Kidney epithelial cell (primary cell): ENCODE measurements at regions not wholly inside any gene's neighbourhood (a gene's known extent, or its start where the extent isn't known, plus 50 kb on each side); places are given as distances from the start of the nearest gene placed in this dataset.

Experiments
- DNase-seq: peaks from one replicate; pipeline ENCODE4 v3.0.0-alpha.2; 2010; ENCODE audit warnings: low read depth
- H3K27me3 ChIP-seq: 2 replicates; pipeline ENCODE4 v1.6.0; 2011; ENCODE audit warnings: low read length; ENCODE audit not compliant: control insufficient read depth, insufficient read depth
- H3K36me3 ChIP-seq: 2 replicates; pipeline ENCODE4 v1.5.1; 2011; ENCODE audit warnings: low read length; ENCODE audit not compliant: control insufficient read depth, insufficient read depth
- H3K4me3 ChIP-seq: 2 replicates; pipeline ENCODE4 v1.5.1; 2011; ENCODE audit warnings: low read depth, mild to moderate bottlenecking, control low read depth, low read length
- CTCF ChIP-seq: IDR thresholded peaks from 2 replicates; pipeline ENCODE4 v1.5.1; 2011; ENCODE audit warnings: mild to moderate bottlenecking, moderate library complexity, low read length, control low read depth, inconsistent platforms; ENCODE audit not compliant: insufficient read depth, poor library complexity, severe bottlenecking

DNA sequence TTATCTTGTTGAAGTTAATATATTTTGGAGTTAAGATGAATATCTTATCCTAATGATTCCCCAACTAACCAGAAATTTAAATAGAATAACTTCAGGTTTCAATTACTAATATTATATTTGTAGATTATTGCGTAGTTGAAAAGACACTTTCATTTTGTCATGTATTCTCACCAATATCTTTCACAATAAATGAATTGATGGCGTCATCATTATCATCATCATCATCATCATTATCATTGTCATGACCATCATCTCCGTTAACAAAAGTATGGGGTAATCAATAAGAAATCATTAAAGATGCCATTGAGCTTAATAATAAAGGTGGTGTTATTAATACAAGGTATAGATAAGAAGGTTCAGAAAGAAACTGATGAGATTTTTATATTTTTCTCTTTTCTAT lies 768.8 kb upstream of the SLC10A2 start:
- no peaks in the 10 kb centered on the region for H3K27me3 ChIP-seq
- no peak for TF ChIP-seq CTCF
- H3K36me3 ChIP-seq = no peaks in the 10 kb centered on the region
- no peak for DNase-seq
- H3K4me3 ChIP-seq = no peak overlapping the region

- Histone ChIP-seq H3K36me3 (no peaks in the 10 kb centered on the region), H3K4me3 (no peak overlapping the region), H3K27me3 (no peaks in the 10 kb centered on the region)
- TF ChIP-seq CTCF = no peak
- DNase-seq = no peak
These were observed 767.2 kb upstream of the SLC10A2 start for GRCh38 chr13:103833294-103833852.

- TF ChIP-seq CTCF = no peak
- no peak for DNase-seq
- Histone ChIP-seq H3K27me3 (no peaks in the 10 kb centered on the region), H3K4me3 (no peak overlapping the region), H3K36me3 (no peaks in the 10 kb centered on the region)
These were observed 749.4 kb upstream of the SLC10A2 start for GRCh38 chr13:103815619-103816018.

DNA sequence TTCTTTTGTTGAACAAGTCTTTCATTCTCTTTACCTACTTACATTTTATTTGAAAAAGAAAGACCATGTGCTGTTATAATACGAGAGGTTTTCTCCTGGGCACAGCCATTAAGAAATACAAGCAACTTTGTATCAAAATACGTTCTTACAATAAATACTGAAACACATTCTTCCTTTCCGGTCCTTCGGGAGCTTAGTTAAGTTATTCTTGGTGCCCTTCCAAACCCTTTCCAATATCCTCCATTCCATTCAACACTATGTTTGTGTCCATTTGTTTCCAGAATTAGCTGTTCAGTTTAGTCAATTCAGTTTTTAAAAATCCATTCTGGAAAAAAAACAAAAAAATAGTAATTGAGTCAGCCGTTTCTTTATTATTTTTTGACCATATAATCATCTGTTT lies 746.8 kb upstream of the SLC10A2 start:
- H3K27me3 ChIP-seq = no peaks in the 10 kb centered on the region
- no peak overlapping the region for H3K4me3 ChIP-seq
- no peak for TF ChIP-seq CTCF
- no peak for DNase-seq
- H3K36me3 ChIP-seq = no peaks in the 10 kb centered on the region

DNA sequence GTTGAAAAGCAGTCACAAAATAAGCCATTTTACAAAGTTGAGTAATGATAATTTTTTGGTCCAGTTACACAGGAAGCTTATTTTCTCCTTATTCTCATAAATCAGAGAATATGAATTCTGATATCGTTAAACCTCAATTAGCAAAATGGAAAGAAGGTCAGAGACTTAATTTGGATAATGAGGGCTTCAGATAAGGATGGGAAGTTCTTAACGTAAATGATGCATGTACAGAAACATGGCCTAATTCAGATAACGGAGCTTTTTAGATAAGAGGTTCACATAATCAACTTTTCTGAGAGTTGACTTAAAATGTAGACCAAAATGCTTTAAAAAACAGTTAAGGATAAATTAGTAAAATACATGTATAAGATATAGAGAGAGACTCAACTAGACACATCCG lies 746.3 kb upstream of the SLC10A2 start:
- Histone ChIP-seq H3K36me3 (no peaks in the 10 kb centered on the region), H3K4me3 (no peak overlapping the region), H3K27me3 (no peaks in the 10 kb centered on the region)
- DNase-seq = no peak
- no peak for TF ChIP-seq CTCF

GRCh38 chr13:103810026-103810425 lies 743.8 kb upstream of the SLC10A2 start:
- no peak for TF ChIP-seq CTCF

More at GRCh38 chr13:103810026-103810425, 743.8 kb upstream of the SLC10A2 start:
- no peak overlapping the region for H3K4me3 ChIP-seq
- DNase-seq = no peak
- no peaks in the 10 kb centered on the region for H3K36me3 ChIP-seq
- H3K27me3 ChIP-seq = no peaks in the 10 kb centered on the region
